ENCODE measurements at regions not wholly inside any gene's neighbourhood (a gene's known extent, or its start where the extent isn't known, plus 50 kb on each side); places are given as distances from the start of the nearest gene placed in this dataset.
A peak's percentile ranks its signal among the peaks of the same experiment; 100 is the strongest.

DNA sequence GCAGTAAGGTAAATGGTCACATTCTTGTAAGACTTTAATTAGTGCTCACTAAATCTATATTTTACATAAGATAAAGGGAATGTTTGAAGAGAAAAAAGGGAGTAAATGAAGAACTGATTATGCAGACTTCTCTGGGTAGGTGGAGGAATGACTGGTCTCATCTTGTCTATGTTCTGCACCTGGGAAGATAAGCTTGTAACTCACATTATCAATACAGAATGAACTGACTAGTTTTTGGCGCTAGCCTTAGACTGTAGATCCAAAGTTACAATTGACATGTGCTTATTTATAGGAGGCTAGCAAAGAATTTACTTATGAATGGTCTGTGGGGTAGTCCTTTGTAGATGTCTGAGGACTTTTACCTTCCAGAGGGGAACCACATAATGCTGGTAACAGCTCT lies 214.9 kb upstream of the RAB4A start:
- Histone ChIP-seq H3K27ac (no peak overlapping the region), H3K9me3 (no peaks in the 10 kb centered on the region), H3K4me3 (no peak overlapping the region), H3K4me1 (peaks cover 0 to 25% (median 21%) of the 10 kb centered on the region in 4 donors), H3K36me3 (no peaks in the 10 kb centered on the region), H3K27me3 (no peaks in the 10 kb centered on the region)
- intact Hi-C loops (cut with DNase I), result no loop called here
- WGBS, 2 donors, result 96 to 97% methylated on average over 1 of the region's 1 CpG
- DNase-seq, result no peak
- TF ChIP-seq POLR2AphosphoS5 (IDR thresholded peaks at IDR 0.05), result no peak
- no peak for TF ChIP-seq POLR2A (IDR thresholded peaks at IDR 0.05)
- TF ChIP-seq, protein P1, sequence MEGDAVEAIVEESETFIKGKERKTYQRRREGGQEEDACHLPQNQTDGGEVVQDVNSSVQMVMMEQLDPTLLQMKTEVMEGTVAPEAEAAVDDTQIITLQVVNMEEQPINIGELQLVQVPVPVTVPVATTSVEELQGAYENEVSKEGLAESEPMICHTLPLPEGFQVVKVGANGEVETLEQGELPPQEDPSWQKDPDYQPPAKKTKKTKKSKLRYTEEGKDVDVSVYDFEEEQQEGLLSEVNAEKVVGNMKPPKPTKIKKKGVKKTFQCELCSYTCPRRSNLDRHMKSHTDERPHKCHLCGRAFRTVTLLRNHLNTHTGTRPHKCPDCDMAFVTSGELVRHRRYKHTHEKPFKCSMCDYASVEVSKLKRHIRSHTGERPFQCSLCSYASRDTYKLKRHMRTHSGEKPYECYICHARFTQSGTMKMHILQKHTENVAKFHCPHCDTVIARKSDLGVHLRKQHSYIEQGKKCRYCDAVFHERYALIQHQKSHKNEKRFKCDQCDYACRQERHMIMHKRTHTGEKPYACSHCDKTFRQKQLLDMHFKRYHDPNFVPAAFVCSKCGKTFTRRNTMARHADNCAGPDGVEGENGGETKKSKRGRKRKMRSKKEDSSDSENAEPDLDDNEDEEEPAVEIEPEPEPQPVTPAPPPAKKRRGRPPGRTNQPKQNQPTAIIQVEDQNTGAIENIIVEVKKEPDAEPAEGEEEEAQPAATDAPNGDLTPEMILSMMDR (IDR thresholded peaks at IDR 0.05), result no peak
- no peak for TF ChIP-seq EP300 (IDR thresholded peaks at IDR 0.05)

- H3K27ac ChIP-seq, result peak overlapping the region in 3 of 4 donors; percentile 41 to 61 (median 61)
- intact Hi-C loops (cut with DNase I), result no loop called here
- H3K27me3 ChIP-seq, result no peaks in the 10 kb centered on the region
- TF ChIP-seq, protein P1 (IDR thresholded peaks at IDR 0.05), result no peak
- TF ChIP-seq POLR2A (IDR thresholded peaks at IDR 0.05) (no peak), POLR2AphosphoS5 (IDR thresholded peaks at IDR 0.05) (no peak), EP300 (IDR thresholded peaks at IDR 0.05) (no peak)
- H3K9me3 ChIP-seq, result no peaks in the 10 kb centered on the region
- H3K4me1 ChIP-seq, result peaks cover 0 to 36% (median 30%) of the 10 kb centered on the region in 4 donors
- DNase-seq, result no peak
- H3K4me3 ChIP-seq, result no peak overlapping the region
- 60 to 86% methylated on average over 11 of the region's 11 CpGs for WGBS, 2 donors
- no peaks in the 10 kb centered on the region for H3K36me3 ChIP-seq
Observed at GRCh38 chr1:229058111-229058561, 212.8 kb upstream of the RAB4A start.

DNA sequence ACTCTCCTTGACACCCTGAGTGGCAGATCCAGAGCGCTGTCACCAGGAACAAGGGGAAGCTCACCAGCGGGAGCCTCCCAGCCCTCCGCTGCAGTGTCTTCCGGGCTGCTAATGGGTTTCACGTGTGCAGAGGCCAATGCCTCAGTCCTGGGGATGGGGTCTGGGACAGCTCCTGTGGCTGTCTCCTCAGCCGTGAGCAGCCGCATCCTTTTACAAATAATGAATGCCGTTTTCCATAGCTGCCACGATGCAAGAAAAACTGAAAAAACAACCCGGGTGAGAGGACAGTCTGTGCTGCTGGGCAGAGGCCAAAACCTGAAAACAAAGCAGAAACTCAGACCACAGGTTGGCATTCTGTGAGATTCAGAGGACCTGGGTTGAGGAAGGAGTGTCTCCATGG lies 212.2 kb upstream of the RAB4A start:
- peak in 2 of 4 donors; percentile 29 to 34 for TF ChIP-seq POLR2AphosphoS5 (IDR thresholded peaks at IDR 0.05)
- TF ChIP-seq, protein P1 (IDR thresholded peaks at IDR 0.05), result no peak
- TF ChIP-seq POLR2A (IDR thresholded peaks at IDR 0.05), result no peak
- Histone ChIP-seq H3K27ac (peak overlapping the region in 3 of 4 donors; percentile 41 to 61 (median 61)), H3K4me1 (peaks cover 0 to 37% (median 30%) of the 10 kb centered on the region in 4 donors), H3K27me3 (no peaks in the 10 kb centered on the region), H3K9me3 (no peaks in the 10 kb centered on the region), H3K36me3 (no peaks in the 10 kb centered on the region), H3K4me3 (no peak overlapping the region)
- 70 to 81% methylated on average over 10 of the region's 10 CpGs for WGBS, 2 donors
- intact Hi-C loops (cut with DNase I), result no loop called here
- peak; percentile 72 for DNase-seq

DNA sequence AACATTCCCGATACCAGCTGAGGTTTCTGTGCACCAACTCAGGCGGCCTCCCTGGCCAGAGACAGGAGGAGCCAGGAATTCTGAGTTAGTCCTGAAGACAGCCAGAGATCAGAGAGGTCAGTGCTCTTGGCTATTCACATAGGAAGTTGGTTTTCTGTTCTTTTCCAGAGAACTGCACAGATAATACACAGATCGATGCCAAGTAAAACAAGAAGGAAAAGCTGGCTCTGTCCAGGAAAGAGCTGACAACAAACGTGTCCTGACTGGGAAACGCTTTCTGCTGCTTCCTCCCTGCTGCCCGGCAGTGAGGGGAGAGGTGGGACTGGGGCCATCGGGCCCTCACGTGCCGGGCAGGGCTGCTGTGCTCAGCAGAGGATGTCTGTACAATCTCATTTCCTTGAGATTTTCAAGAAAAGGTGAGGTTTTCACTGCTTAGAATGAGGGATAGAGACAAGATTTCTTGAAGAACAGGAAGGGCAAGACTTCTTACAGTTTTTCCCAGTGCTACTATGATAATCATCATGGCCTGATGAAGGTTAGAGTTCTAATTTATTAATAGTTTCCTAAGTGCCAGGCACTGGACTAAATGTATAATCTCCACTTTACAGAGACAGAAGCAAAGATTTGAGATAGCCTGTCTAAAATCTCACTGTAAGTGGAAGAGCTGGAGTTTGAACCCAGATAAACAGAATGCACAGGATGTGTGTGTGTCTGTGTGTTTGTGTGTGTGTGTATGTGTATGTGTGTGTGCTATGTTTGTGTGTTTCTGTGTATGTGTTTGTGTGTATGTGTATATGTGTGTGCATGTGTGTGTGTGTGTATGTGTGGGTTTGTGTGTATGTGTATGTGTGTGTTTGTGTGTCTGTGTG lies 211.0 kb upstream of the RAB4A start:
- H3K27ac ChIP-seq, result peak overlapping the region; percentile 41 to 61 (median 54)
- no peaks in the 10 kb centered on the region for H3K9me3 ChIP-seq
- H3K36me3 ChIP-seq, result no peaks in the 10 kb centered on the region
- TF ChIP-seq POLR2AphosphoS5 (IDR thresholded peaks at IDR 0.05) (peak in 3 of 4 donors; percentile 12 to 73 (median 55)), EP300 (IDR thresholded peaks at IDR 0.05) (peak in 1 of 4 donors; percentile 59)
- TF ChIP-seq, protein P1 (IDR thresholded peaks at IDR 0.05), result no peak
- H3K27me3 ChIP-seq, result no peaks in the 10 kb centered on the region
- intact Hi-C loops (cut with DNase I), result loop anchor here (5.0 kb wide), 1 partner anchor 63 kb away; no protein-coding TSS in a partner anchor
- DNase-seq, result no peak
- H3K4me1 ChIP-seq, result peaks cover 0 to 38% (median 31%) of the 10 kb centered on the region in 4 donors
- 31 to 46% methylated on average over 9 of the region's 9 CpGs for WGBS, 2 donors
- no peak overlapping the region for H3K4me3 ChIP-seq

All from sigmoid colon (tissue), 6 donors.